ENCODE measurements at regions not wholly inside any gene's neighbourhood (a gene's known extent, or its start where the extent isn't known, plus 50 kb on each side); places are given as distances from the start of the nearest gene placed in this dataset.

DNA sequence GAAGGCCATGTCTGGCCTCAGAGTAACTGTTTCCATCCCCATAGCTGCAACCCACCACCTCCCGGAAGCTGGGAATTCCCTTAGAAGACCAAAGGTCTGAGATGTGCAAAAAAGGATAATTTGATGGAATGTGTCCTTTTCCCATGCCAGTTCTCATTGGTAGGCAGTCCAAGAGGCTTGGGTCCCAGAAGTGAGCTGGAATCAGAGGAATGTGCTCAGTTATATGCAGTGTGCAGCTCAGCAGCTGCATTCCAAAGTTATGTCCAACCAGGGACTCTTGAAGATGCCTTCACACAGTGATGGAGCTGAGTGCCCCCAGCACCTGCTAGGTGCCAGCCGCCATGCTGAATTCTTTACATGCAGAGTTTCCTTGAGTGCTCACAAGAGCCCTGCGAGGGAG lies 583.9 kb upstream of the TBX3 start:
- no peak for TF ChIP-seq CTCF (IDR thresholded peaks at IDR 0.05)
- no peaks in the 10 kb centered on the region for H3K9me3 Mint-ChIP-seq
- no peaks in the 10 kb centered on the region for H3K4me1 Mint-ChIP-seq
- H3K27me3 Mint-ChIP-seq (ENCODE audit: low read depth, poor library complexity), result peaks cover 20% of the 10 kb centered on the region
- H3K4me3 Mint-ChIP-seq, result no peak overlapping the region
- no peaks in the 10 kb centered on the region for H3K36me3 Mint-ChIP-seq (ENCODE audit: low read depth)
- H3K27ac Mint-ChIP-seq, result no peak overlapping the region
- no peak for DNase-seq

DNA sequence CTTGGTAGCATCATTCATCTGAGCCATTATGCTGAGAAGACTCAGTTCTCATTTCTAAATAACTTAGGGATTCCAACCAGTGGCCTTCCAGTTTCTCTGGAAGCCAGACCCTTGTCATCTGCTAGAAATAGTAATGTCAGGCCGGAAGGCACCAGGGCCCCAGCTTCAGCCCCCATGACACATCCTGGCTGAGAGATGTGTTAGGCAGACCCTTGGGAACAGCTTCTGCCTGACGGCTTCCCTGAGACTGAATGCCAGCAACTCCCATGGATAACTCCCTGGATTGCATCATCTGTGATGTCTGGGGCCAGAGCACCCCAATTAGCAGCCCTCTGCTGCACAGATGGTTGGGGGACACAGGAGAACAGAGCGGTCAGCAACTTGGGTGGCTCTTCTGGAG lies 583.5 kb upstream of the TBX3 start:
- no peaks in the 10 kb centered on the region for H3K4me1 Mint-ChIP-seq
- H3K9me3 Mint-ChIP-seq, result no peaks in the 10 kb centered on the region
- no peak overlapping the region for H3K4me3 Mint-ChIP-seq
- peaks cover 20% of the 10 kb centered on the region for H3K27me3 Mint-ChIP-seq (ENCODE audit: low read depth, poor library complexity)
- DNase-seq, result no peak
- no peak for TF ChIP-seq CTCF (IDR thresholded peaks at IDR 0.05)
- H3K36me3 Mint-ChIP-seq (ENCODE audit: low read depth), result no peaks in the 10 kb centered on the region
- H3K27ac Mint-ChIP-seq, result no peak overlapping the region

- no peak for TF ChIP-seq CTCF (IDR thresholded peaks at IDR 0.05)
- Mint-ChIP-seq H3K4me1 (peaks cover 7% of the 10 kb centered on the region), H3K9me3 (no peaks in the 10 kb centered on the region), H3K4me3 (no peak overlapping the region), H3K36me3 (ENCODE audit: low read depth) (no peaks in the 10 kb centered on the region), H3K27ac (no peak overlapping the region), H3K27me3 (ENCODE audit: low read depth, poor library complexity) (peaks cover 11% of the 10 kb centered on the region)
- DNase-seq, result no peak
Measured at GRCh38 chr12:115264605-115265004, 580.6 kb upstream of the TBX3 start.

- Mint-ChIP-seq H3K27me3 (ENCODE audit: low read depth, poor library complexity) (peaks cover 10% of the 10 kb centered on the region), H3K36me3 (ENCODE audit: low read depth) (no peaks in the 10 kb centered on the region), H3K4me3 (no peak overlapping the region), H3K9me3 (no peaks in the 10 kb centered on the region), H3K4me1 (peaks cover 7% of the 10 kb centered on the region), H3K27ac (no peak overlapping the region)
- no peak for DNase-seq
- no peak for TF ChIP-seq CTCF (IDR thresholded peaks at IDR 0.05)
Measured at GRCh38 chr12:115261691-115262398, 577.9 kb upstream of the TBX3 start.

DNA sequence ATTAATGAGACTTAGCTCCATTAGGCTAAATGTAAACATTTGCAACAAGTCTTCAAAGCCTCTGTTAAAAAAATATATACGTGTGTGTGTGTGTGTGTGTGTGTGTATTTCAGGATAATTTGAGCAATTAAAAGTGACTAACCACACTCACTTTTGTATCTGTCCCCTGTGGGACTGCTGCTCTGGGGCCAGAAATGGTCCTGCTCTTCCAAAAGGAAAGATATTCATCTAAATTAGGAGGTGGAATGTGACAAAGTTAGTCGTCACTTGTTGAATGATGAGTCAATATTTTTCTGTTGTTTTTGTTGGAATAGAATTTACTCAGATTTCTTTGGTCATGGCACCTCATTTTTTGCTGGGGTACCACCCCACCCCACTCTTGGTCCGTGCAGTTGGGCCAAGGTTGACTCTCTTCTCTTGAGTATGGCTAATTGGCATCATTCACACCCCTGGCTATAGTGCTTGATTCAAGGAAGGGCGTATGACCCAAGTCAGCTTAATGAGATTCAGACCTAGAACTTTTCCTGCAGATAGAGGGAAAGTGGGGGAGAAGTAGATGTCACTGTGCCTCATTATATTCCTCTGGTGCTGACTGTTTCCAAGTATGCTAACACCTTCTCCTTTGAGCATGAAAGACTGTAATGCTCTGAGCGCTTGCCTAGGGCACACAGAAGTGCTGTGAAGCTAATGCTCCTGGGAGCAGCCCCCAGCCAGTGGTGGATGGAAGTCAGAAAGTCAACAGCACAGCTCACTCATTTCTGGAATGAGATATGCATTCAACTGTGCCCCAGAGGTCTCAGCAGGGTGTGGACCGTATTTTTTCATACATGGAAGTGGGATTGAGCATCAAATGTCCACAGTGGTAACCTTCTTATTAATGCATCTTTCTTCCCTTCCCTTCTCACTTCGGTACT lies 577.0 kb upstream of the TBX3 start:
- Mint-ChIP-seq H3K4me1 (peaks cover 7% of the 10 kb centered on the region), H3K36me3 (ENCODE audit: low read depth) (no peaks in the 10 kb centered on the region), H3K27me3 (ENCODE audit: low read depth, poor library complexity) (peaks cover 16% of the 10 kb centered on the region), H3K9me3 (no peaks in the 10 kb centered on the region), H3K27ac (no peak overlapping the region), H3K4me3 (no peak overlapping the region)
- TF ChIP-seq CTCF (IDR thresholded peaks at IDR 0.05), result no peak
- DNase-seq, result no peak

All from nephron progenitor cell (in vitro differentiated cells).